Right cardiac atrium (tissue), 5 donors: ENCODE measurements at regions not wholly inside any gene's neighbourhood (a gene's known extent, or its start where the extent isn't known, plus 50 kb on each side); places are given as distances from the start of the nearest gene placed in this dataset.
"Not testable (repeated sequence)": the region's sequence is repeated elsewhere in the genome, so short reads cannot be mapped to it uniquely, and the experiment has no call there.

Source experiments
- ATAC-seq, 2 donors: fragments of 200-7000 bp; cut with Tn5 transposase; one replicate each; pipeline versions ENCODE4 v1.8.0 to v1.9.1; 2020; ENCODE audit warnings: moderate library complexity in 2 of 2, mild to moderate bottlenecking in 1 of 2
- DNase-seq, 3 donors: peaks; one replicate each; pipeline ENCODE4 v3.0.0-alpha.2; 2020
- H3K27ac ChIP-seq: one replicate; pipeline ENCODE4 v1.5.1; 2013; ENCODE audit warnings: mild to moderate bottlenecking, low read length, control low read depth, moderate library complexity
- H3K27me3 ChIP-seq: one replicate; pipeline ENCODE4 v1.6.1; 2013; ENCODE audit not compliant: control insufficient read depth, insufficient read depth
- H3K4me1 ChIP-seq: one replicate; pipeline ENCODE4 v1.6.1; 2013; ENCODE audit warnings: low read length; ENCODE audit not compliant: control insufficient read depth, insufficient read depth
- H3K4me3 ChIP-seq: one replicate; pipeline ENCODE4 v1.5.1; 2013; ENCODE audit warnings: low read length, control low read depth
- H3K9me3 ChIP-seq: one replicate; pipeline ENCODE4 v1.6.1; 2013; ENCODE audit warnings: low read length; ENCODE audit not compliant: control insufficient read depth
- WGBS: extraction: QIAGEN DNeasy Blood & Tissue Kit; methylation state at CpG from one replicate; pipeline ENCODE4 v1.1.7; 2013; 5-methylcytosine and 5-hydroxymethylcytosine counted together
- intact Hi-C, 4 donors: fragments of 100-400 bp; cut with DNase I; formaldehyde crosslinking; loops; one replicate each; pipeline versions ENCODE4 v1.11.0 to v1.14.0; 2022 to 2023
- donor health status: healthy with polysubstance abuse.
- donor health status: DM: no; HTN: yes; CAD: no.
- donor health status: DM: no; HTN: no; CAD: no.
- donor health status: DM: no; HTN: yes; CAD: no; lungs with severe emphysema.
- donor health status: DM: yes; HTN: yes; CAD: no.

GRCh38 chr6:9795880-9796279 lies 619.0 kb downstream of the TFAP2A start:
- DNase-seq: no peak
- H3K27ac ChIP-seq: no peak overlapping the region
- no peaks in the 10 kb centered on the region for H3K27me3 ChIP-seq
- no peaks in the 10 kb centered on the region for H3K9me3 ChIP-seq
- 15% methylated on average over 5 of the region's 5 CpGs for WGBS
- H3K4me1 ChIP-seq: no peaks in the 10 kb centered on the region
- intact Hi-C loops: no loop called here
- no peak for ATAC-seq
- no peak overlapping the region for H3K4me3 ChIP-seq

- Histone ChIP-seq H3K4me1 (no peaks in the 10 kb centered on the region), H3K27me3 (no peaks in the 10 kb centered on the region), H3K4me3 (no peak overlapping the region), H3K27ac (no peak overlapping the region), H3K9me3 (no peaks in the 10 kb centered on the region)
- WGBS: 18% methylated on average over 3 of the region's 3 CpGs
- ATAC-seq (no peak), DNase-seq (no peak)
- intact Hi-C loops: no loop called here
Observed at GRCh38 chr6:9789201-9789600, 625.7 kb downstream of the TFAP2A start.

- no peak for DNase-seq
Observed at GRCh38 chr6:9784786-9785185, 630.1 kb downstream of the TFAP2A start.

GRCh38 chr6:9783567-9783966 lies 631.3 kb downstream of the TFAP2A start:
- H3K27me3 ChIP-seq: no peaks in the 10 kb centered on the region
- WGBS: 38% methylated on average over 6 of the region's 6 CpGs
- H3K4me3 ChIP-seq: no peak overlapping the region
- DNase-seq (no peak), ATAC-seq (no peak)
- no peaks in the 10 kb centered on the region for H3K9me3 ChIP-seq
- H3K27ac ChIP-seq: no peak overlapping the region
- H3K4me1 ChIP-seq: no peaks in the 10 kb centered on the region
- intact Hi-C loops: no loop called here

More at GRCh38 chr6:9784786-9785185, 630.1 kb downstream of the TFAP2A start:
- 68% methylated on average over 3 of the region's 3 CpGs for WGBS
- H3K4me3 ChIP-seq: no peak overlapping the region
- no peaks in the 10 kb centered on the region for H3K9me3 ChIP-seq
- no peak overlapping the region for H3K27ac ChIP-seq
- intact Hi-C loops: no loop called here
- no peak for ATAC-seq
- no peaks in the 10 kb centered on the region for H3K4me1 ChIP-seq
- H3K27me3 ChIP-seq: no peaks in the 10 kb centered on the region

GRCh38 chr6:9766240-9766915 lies 648.5 kb downstream of the TFAP2A start:
- no peak overlapping the region for H3K4me3 ChIP-seq
- no peak overlapping the region for H3K27ac ChIP-seq
- WGBS: 53% methylated on average over 6 of the region's 6 CpGs
- DNase-seq (no peak), ATAC-seq (no peak)
- intact Hi-C loops: no loop called here
- H3K9me3 ChIP-seq: no peaks in the 10 kb centered on the region
- no peaks in the 10 kb centered on the region for H3K27me3 ChIP-seq
- no peaks in the 10 kb centered on the region for H3K4me1 ChIP-seq

- Histone ChIP-seq H3K4me1 (no peaks in the 10 kb centered on the region), H3K27me3 (no peaks in the 10 kb centered on the region), H3K27ac (no peak overlapping the region), H3K4me3 (no peak overlapping the region), H3K9me3 (no peaks in the 10 kb centered on the region)
- DNase-seq (no peak), ATAC-seq (no peak)
- intact Hi-C loops: no loop called here
- 88% methylated on average over 4 of the region's 4 CpGs for WGBS
Observed at GRCh38 chr6:9761220-9761619, 653.7 kb downstream of the TFAP2A start.

- DNase-seq (no peak), ATAC-seq (no peak)
- intact Hi-C loops: no loop called here
- Histone ChIP-seq H3K27me3 (no peaks in the 10 kb centered on the region), H3K27ac (no peak overlapping the region), H3K4me1 (no peaks in the 10 kb centered on the region), H3K9me3 (no peaks in the 10 kb centered on the region), H3K4me3 (no peak overlapping the region)
- 82% methylated on average over 5 of the region's 5 CpGs for WGBS
Observed at GRCh38 chr6:9754515-9754914, 660.4 kb downstream of the TFAP2A start.

- DNase-seq (no peak), ATAC-seq (no peak)
- Histone ChIP-seq H3K9me3 (no peaks in the 10 kb centered on the region), H3K4me1 (no peaks in the 10 kb centered on the region), H3K4me3 (no peak overlapping the region), H3K27me3 (no peaks in the 10 kb centered on the region), H3K27ac (no peak overlapping the region)
- intact Hi-C loops: no loop called here
- 86% methylated on average over 2 of the region's 2 CpGs for WGBS
Observed at GRCh38 chr6:9745966-9746365, 668.9 kb downstream of the TFAP2A start.

- ATAC-seq (no peak), DNase-seq (no peak)
- Histone ChIP-seq H3K9me3 (no peaks in the 10 kb centered on the region), H3K4me3 (no peak overlapping the region), H3K4me1 (no peaks in the 10 kb centered on the region), H3K27me3 (no peaks in the 10 kb centered on the region), H3K27ac (no peak overlapping the region)
- intact Hi-C loops: no loop called here
- 54% methylated on average over 3 of the region's 3 CpGs for WGBS
Observed at GRCh38 chr6:9745476-9745875, 669.4 kb downstream of the TFAP2A start.

GRCh38 chr6:9744119-9744518 lies 670.8 kb downstream of the TFAP2A start:
- Histone ChIP-seq H3K9me3 (no peaks in the 10 kb centered on the region), H3K4me1 (no peaks in the 10 kb centered on the region), H3K4me3 (no peak overlapping the region), H3K27ac (no peak overlapping the region), H3K27me3 (no peaks in the 10 kb centered on the region)
- no peak for ATAC-seq
- 77% methylated on average over 3 of the region's 3 CpGs for WGBS
- DNase-seq: no peak
- intact Hi-C loops: no loop called here

- 78% methylated on average over 1 of the region's 1 CpG for WGBS
- Histone ChIP-seq H3K27ac (no peak overlapping the region), H3K27me3 (no peaks in the 10 kb centered on the region), H3K4me1 (no peaks in the 10 kb centered on the region), H3K9me3 (no peaks in the 10 kb centered on the region), H3K4me3 (no peak overlapping the region)
- DNase-seq: no peak
- no peak for ATAC-seq
- intact Hi-C loops: no loop called here
Observed at GRCh38 chr6:9732056-9732455, 682.8 kb downstream of the TFAP2A start.

GRCh38 chr6:9725776-9726175 lies 689.1 kb downstream of the TFAP2A start:
- ATAC-seq, H3K27me3 ChIP-seq, DNase-seq, intact Hi-C loops, H3K4me3 ChIP-seq, H3K4me1 ChIP-seq, H3K27ac ChIP-seq, H3K9me3 ChIP-seq: not testable (repeated sequence)
- 80% methylated on average over 3 of the region's 3 CpGs for WGBS
